H1 (cell line): ENCODE measurements at regions not wholly inside any gene's neighbourhood (a gene's known extent, or its start where the extent isn't known, plus 50 kb on each side); places are given as distances from the start of the nearest gene placed in this dataset.

Experiments used
- CTCF ChIA-PET: fragments of 300-600 bp; sonication (Branson Sonifier 250); formaldehyde crosslinking; loops from one replicate; lab custom pipeline; 2021; ENCODE audit not compliant: partially characterized antibody; lab: Charles Lee
- POLR2A ChIA-PET: fragments of 300-600 bp; sonication (Branson Sonifier 250); formaldehyde crosslinking; loops from one replicate; lab custom pipeline; 2021; ENCODE audit warnings: inconsistent platforms; ENCODE audit not compliant: partially characterized antibody; lab: Charles Lee
- DNase-seq, 2 experiments: peaks; one replicate each; pipeline versions ENCODE4 v3.0.0 to v3.0.0-alpha.2; 2010 to 2022; ENCODE audit warnings: low spot score in 2 of 2, low read depth in 1 of 2, mixed read lengths in 1 of 2
- FAIRE-seq: peaks from 2 replicates; lab custom pipeline; 2011; peaks lifted over from hg19 to GRCh38; lab: Jason Lieb, UNC
- H2AFZ ChIP-seq: 2 replicates; pipeline ENCODE4 v1.8.1; 2012; ENCODE audit warnings: low read length, inconsistent platforms
- H2AK5ac ChIP-seq: 2 replicates; pipeline ENCODE4 v1.6.1; 2013; ENCODE audit warnings: low read depth, low read length
- H2BK120ac ChIP-seq: replicated peaks from 2 replicates; pipeline ENCODE3; 2013; ENCODE audit warnings: low read depth, low read length, inconsistent platforms
- H2BK12ac ChIP-seq: 2 replicates; pipeline ENCODE4 v1.6.1; 2013; ENCODE audit warnings: low read depth, low read length
- H2BK15ac ChIP-seq: 2 replicates; pipeline ENCODE4 v1.6.1; 2013; ENCODE audit warnings: low read length
- H2BK20ac ChIP-seq: 2 replicates; pipeline ENCODE4 v1.6.1; 2013; ENCODE audit warnings: low read length
- H2BK5ac ChIP-seq: 2 replicates; pipeline ENCODE4 v1.6.1; 2013; ENCODE audit warnings: low read depth, low read length
- H3K14ac ChIP-seq: 2 replicates; pipeline ENCODE4 v1.6.1; 2013; ENCODE audit warnings: inconsistent platforms; ENCODE audit not compliant: insufficient read length
- H3K18ac ChIP-seq: 2 replicates; pipeline ENCODE4 v1.6.1; 2013; ENCODE audit warnings: low read length; ENCODE audit errors: extremely low read depth
- H3K23ac ChIP-seq: 2 replicates; pipeline ENCODE4 v1.6.1; 2013; ENCODE audit warnings: inconsistent platforms; ENCODE audit not compliant: insufficient read length
- H3K23me2 ChIP-seq: 2 replicates; pipeline ENCODE4 v1.6.1; 2013; ENCODE audit warnings: low read depth, low read length
- H3K27ac ChIP-seq: 2 replicates; pipeline ENCODE4 v1.6.1; 2011; ENCODE audit warnings: low read depth, low read length, inconsistent platforms
- H3K27me3 ChIP-seq, 4 experiments: replicated peaks in 1 of 4; 1 replicate in 1 of 4; 2 replicates in 3 of 4; pipeline versions ENCODE4 v1.6.1 to v1.8.1; 2011 to 2013; ENCODE audit warnings: low read length in 3 of 4, mild to moderate bottlenecking in 3 of 4, inconsistent platforms in 2 of 4, mixed read lengths in 2 of 4, moderate library complexity in 1 of 4; ENCODE audit not compliant: control insufficient read depth in 3 of 4, insufficient read depth in 3 of 4; ENCODE audit errors: extremely low read depth in 1 of 4
- H3K36me3 ChIP-seq, 4 experiments: 2 replicates each; pipeline versions ENCODE4 v1.6.1 to v1.8.1; 2011 to 2013; ENCODE audit warnings: mild to moderate bottlenecking in 4 of 4, low read length in 3 of 4, moderate library complexity in 2 of 4, control low read depth in 1 of 4, inconsistent platforms in 1 of 4; ENCODE audit not compliant: insufficient read depth in 4 of 4, control insufficient read depth in 2 of 4
- H3K4ac ChIP-seq: replicated peaks from 2 replicates; pipeline ENCODE3; 2013; ENCODE audit warnings: low read length, low read depth, mixed read lengths, inconsistent platforms; ENCODE audit not compliant: insufficient read length
- H3K4me1 ChIP-seq, 4 experiments: replicated peaks in 1 of 4; 1 replicate in 1 of 4; 2 replicates in 3 of 4; pipeline versions ENCODE4 v1.6.1 to v1.8.1; 2011 to 2013; ENCODE audit warnings: low read length in 3 of 4, inconsistent platforms in 2 of 4, mixed read lengths in 1 of 4; ENCODE audit not compliant: insufficient read depth in 4 of 4, control insufficient read depth in 3 of 4
- H3K4me2 ChIP-seq, 2 experiments: 2 replicates each; pipeline versions ENCODE4 v1.6.1 to v1.8.1; 2011 to 2013; ENCODE audit warnings: low read depth in 2 of 2, low read length in 2 of 2, control low read depth in 1 of 2, inconsistent platforms in 1 of 2, mild to moderate bottlenecking in 1 of 2; ENCODE audit not compliant: insufficient read depth in 1 of 2
- H3K4me3 ChIP-seq, 4 experiments: fragments of 200-600, 300-600 bp in 1 of 4; sonication (generic), shearing (Covaris generic), sonication (Bioruptor Twin) in 1 of 4; 2 replicates each; pipeline versions ENCODE4 v1.5.1 to v1.8.1; 2011 to 2016; ENCODE audit warnings: low read length in 4 of 4, low read depth in 3 of 4, control low read depth in 2 of 4, inconsistent platforms in 2 of 4, mild to moderate bottlenecking in 2 of 4, mixed read lengths in 1 of 4, moderate library complexity in 1 of 4; ENCODE audit not compliant: insufficient read depth in 2 of 4; ENCODE audit errors: extremely low read depth in 1 of 4
- H3K56ac ChIP-seq: replicated peaks from 2 replicates; pipeline ENCODE3; 2013; ENCODE audit warnings: low read depth, mild to moderate bottlenecking, mixed read lengths, low read length, inconsistent platforms; ENCODE audit not compliant: insufficient read length
- H3K79me1 ChIP-seq: 2 replicates; pipeline ENCODE4 v1.6.1; 2013; ENCODE audit warnings: low read depth, low read length, control low read depth
- H3K79me2 ChIP-seq, 2 experiments: 2 replicates each; pipeline versions ENCODE4 v1.6.1 to v1.8.1; 2012 to 2013; ENCODE audit warnings: low read length in 2 of 2, mild to moderate bottlenecking in 2 of 2, inconsistent platforms in 1 of 2; ENCODE audit not compliant: insufficient read depth in 2 of 2, control insufficient read depth in 1 of 2
- H3K9ac ChIP-seq, 4 experiments: replicated peaks in 1 of 4; 1 replicate in 1 of 4; 2 replicates in 3 of 4; pipeline versions ENCODE4 v1.6.1 to v1.8.1; 2011 to 2013; ENCODE audit warnings: low read depth in 3 of 4, low read length in 3 of 4, control low read depth in 2 of 4, mild to moderate bottlenecking in 2 of 4, moderate library complexity in 2 of 4, inconsistent platforms in 1 of 4; ENCODE audit errors: extremely low read depth in 1 of 4
- H3K9me3 ChIP-seq, 2 experiments: 2 replicates each; pipeline versions ENCODE4 v1.6.1 to v1.8.1; 2012 to 2013; ENCODE audit warnings: mild to moderate bottlenecking in 2 of 2, moderate library complexity in 2 of 2, control low read depth in 1 of 2, inconsistent platforms in 1 of 2, low read depth in 1 of 2, low read length in 1 of 2, mixed read lengths in 1 of 2; ENCODE audit not compliant: insufficient read depth in 2 of 2
- H4K20me1 ChIP-seq, 2 experiments: replicated peaks in 1 of 2; 2 replicates each; pipeline versions ENCODE3 to v1.8.1; 2011 to 2013; ENCODE audit warnings: inconsistent platforms in 2 of 2, low read length in 2 of 2, mild to moderate bottlenecking in 1 of 2; ENCODE audit not compliant: insufficient read depth in 2 of 2, control insufficient read depth in 1 of 2
- H4K5ac ChIP-seq: 2 replicates; pipeline ENCODE4 v1.6.1; 2013; ENCODE audit warnings: low read length, low read depth, mixed read lengths, inconsistent platforms; ENCODE audit not compliant: insufficient read length
- H4K8ac ChIP-seq: 2 replicates; pipeline ENCODE4 v1.8.0; 2013; ENCODE audit warnings: mild to moderate bottlenecking, moderate library complexity, low read length, inconsistent platforms; ENCODE audit not compliant: insufficient read depth; ENCODE audit errors: extremely low read depth
- H4K91ac ChIP-seq: replicated peaks from 2 replicates; pipeline ENCODE3; 2013; ENCODE audit warnings: low read length, mixed read lengths, inconsistent platforms; ENCODE audit not compliant: insufficient read length
- CHD2 ChIP-seq: IDR thresholded peaks from 2 replicates; pipeline ENCODE4 v1.6.1; 2012; ENCODE audit warnings: low read length, improper control_type of control experiment
- FOSL1 ChIP-seq: IDR thresholded peaks from 2 replicates; pipeline ENCODE4 v1.6.1; 2011; ENCODE audit warnings: mild to moderate bottlenecking, low read depth, low read length, moderate library complexity; ENCODE audit not compliant: insufficient read depth
- HDAC6 ChIP-seq: IDR thresholded peaks from one replicate; pipeline ENCODE4 v1.7.1; 2012; ENCODE audit warnings: low read depth, mild to moderate bottlenecking, inconsistent platforms, low read length, moderate library complexity
- JUN ChIP-seq: IDR thresholded peaks from 2 replicates; pipeline ENCODE4 v1.6.1; 2011; ENCODE audit warnings: low read depth, mild to moderate bottlenecking, improper control_type of control experiment, low read length
- POLR2A ChIP-seq, 2 experiments: IDR thresholded peaks; 1 replicate in 1 of 2; 2 replicates in 1 of 2; pipeline ENCODE4 v1.6.1; 2011; ENCODE audit warnings: low read depth in 2 of 2, low read length in 2 of 2, mild to moderate bottlenecking in 2 of 2; ENCODE audit errors: control extremely low read depth in 1 of 2
- RBBP5 ChIP-seq: IDR thresholded peaks from 2 replicates; pipeline ENCODE4 v1.7.1; 2012; ENCODE audit warnings: low read depth, mild to moderate bottlenecking, inconsistent platforms, low read length, moderate library complexity, borderline replicate concordance
- RFX5 ChIP-seq: IDR thresholded peaks from 2 replicates; pipeline ENCODE4 v1.6.1; 2011; ENCODE audit warnings: low read depth, low read length, improper control_type of control experiment, borderline replicate concordance
- SAP30 ChIP-seq: fragments of 300-600 bp; sonication (generic); IDR thresholded peaks from 2 replicates; pipeline ENCODE4 v1.7.1; 2012; ENCODE audit warnings: low read length, moderate library complexity, mild to moderate bottlenecking, inconsistent platforms; ENCODE audit not compliant: insufficient read depth, insufficient replicate concordance
- TAF7 ChIP-seq: optimal IDR thresholded peaks from 2 replicates; pipeline ENCODE3; 2011; ENCODE audit warnings: low read depth, mild to moderate bottlenecking, inconsistent platforms, low read length, moderate library complexity, borderline replicate concordance
- WGBS, 2 experiments: shearing (Covaris generic) in 1 of 2; methylation state at CpG; one replicate each; pipeline versions ENCODE4 v1.1.6 to v1.1.7; 2013 to 2015; ENCODE audit warnings: low lambda C conversion rate in 2 of 2, mixed read lengths in 2 of 2, inconsistent platforms in 1 of 2, low coverage in 1 of 2, missing lambda C conversion rate in 1 of 2; ENCODE audit not compliant: insufficient replicate concordance in 2 of 2, insufficient coverage in 1 of 2, insufficient read length in 1 of 2; ENCODE audit errors: extremely low coverage in 1 of 2, missing lambda C conversion rate in 1 of 2; 5-methylcytosine and 5-hydroxymethylcytosine counted together
- TF ChIP-seq, protein P1 (sequence below): IDR thresholded peaks from 2 replicates; pipeline ENCODE4 v1.6.1; 2011; ENCODE audit warnings: low read depth, mild to moderate bottlenecking, low read length; ENCODE audit not compliant: insufficient read depth

DNA sequence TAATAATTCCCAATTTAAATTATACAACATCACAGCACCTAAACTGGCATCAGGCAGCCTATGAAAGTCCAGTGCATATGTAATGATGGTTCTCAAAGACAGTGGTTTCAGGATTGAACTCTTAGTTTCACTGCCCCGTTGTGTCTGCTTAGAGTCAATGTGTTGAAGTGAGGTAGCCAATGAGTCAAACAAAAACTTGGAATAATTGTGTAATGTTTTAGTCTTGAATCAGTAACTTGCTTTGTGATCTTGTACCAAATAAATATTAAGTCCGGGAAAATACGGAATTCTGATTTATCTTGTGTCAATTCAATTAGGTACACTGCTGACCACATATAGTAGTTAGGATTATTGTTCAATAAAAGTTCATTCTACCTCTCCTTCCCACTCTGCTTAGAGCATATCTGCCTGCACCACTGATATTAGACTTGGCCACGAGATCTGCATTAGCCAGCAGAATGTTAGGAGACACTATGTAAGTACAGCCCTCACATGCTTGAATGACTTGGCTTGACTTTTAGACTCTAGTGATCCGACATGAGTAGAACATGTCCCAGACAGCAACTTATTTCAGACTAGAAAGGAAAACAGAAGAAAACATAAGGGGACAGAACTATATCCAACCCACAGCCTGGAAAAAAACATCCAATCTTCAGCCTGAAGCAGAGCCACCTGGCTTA, 441.5 kb upstream of the PTGER4 start:
- no peak for FAIRE-seq
- no peaks in the 10 kb centered on the region for H3K36me3 ChIP-seq
- 0 out of 4 replicates have a peak, but pooled peaks cover 4 to 5% of the 10 kb centered on the region in 2 experiments for H3K9me3 ChIP-seq
- no peaks in the 10 kb centered on the region for H3K79me1 ChIP-seq
- H3K79me2 ChIP-seq: no peaks in the 10 kb centered on the region
- H2BK12ac ChIP-seq: no peak overlapping the region
- no peak overlapping the region for H3K14ac ChIP-seq
- H4K20me1 ChIP-seq: no peaks in the 10 kb centered on the region
- H3K4me1 ChIP-seq: no peaks in the 10 kb centered on the region
- no peak overlapping the region for H4K5ac ChIP-seq
- no peak overlapping the region for H3K4me2 ChIP-seq
- H3K18ac ChIP-seq: no peak overlapping the region
- H2AK5ac ChIP-seq: no peak overlapping the region
- no peak for DNase-seq
- no peaks in the 10 kb centered on the region for H3K27me3 ChIP-seq
- H2AFZ ChIP-seq: no peak overlapping the region
- H3K4me3 ChIP-seq: no peak overlapping the region
- H3K27ac ChIP-seq: no peak overlapping the region
- H2BK5ac ChIP-seq: no peak overlapping the region
- no peak overlapping the region for H3K23ac ChIP-seq
- no peak overlapping the region for H4K91ac ChIP-seq
- no peaks in the 10 kb centered on the region; the same call in 1 of the 2 replicates for H3K23me2 ChIP-seq
- no peak overlapping the region for H3K9ac ChIP-seq
- H4K8ac ChIP-seq: no peak overlapping the region
- H2BK15ac ChIP-seq: no peak overlapping the region
- H3K56ac ChIP-seq: no peak overlapping the region
- no peak overlapping the region for H2BK120ac ChIP-seq
- POLR2A ChIA-PET: no interaction called here
- H3K4ac ChIP-seq: no peak overlapping the region
- 98% methylated on average over 5 of the region's 5 CpGs; no CpG with 5 or more reads in 1 of the 2 experiments for WGBS, 2 experiments
- no peak overlapping the region for H2BK20ac ChIP-seq
- CTCF ChIA-PET: no interaction called here
- TF ChIP-seq, protein P1, sequence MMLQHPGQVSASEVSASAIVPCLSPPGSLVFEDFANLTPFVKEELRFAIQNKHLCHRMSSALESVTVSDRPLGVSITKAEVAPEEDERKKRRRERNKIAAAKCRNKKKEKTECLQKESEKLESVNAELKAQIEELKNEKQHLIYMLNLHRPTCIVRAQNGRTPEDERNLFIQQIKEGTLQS: no peak
- TF ChIP-seq SAP30 (no peak), POLR2A (IDR thresholded peaks at IDR 0.05; ENCODE audit: control extremely low read depth in 1 of 2, low read depth in 2 of 2, low read length in 2 of 2) (no peak), RBBP5 (no peak), CHD2 (no peak), TAF7 (no peak), JUN (no peak), RFX5 (no peak), FOSL1 (no peak), HDAC6 (no peak)
